Psoas muscle (tissue), 7 donors: ENCODE measurements at regions not wholly inside any gene's neighbourhood (a gene's known extent, or its start where the extent isn't known, plus 50 kb on each side); places are given as distances from the start of the nearest gene placed in this dataset.

ENCODE experiments used
- ATAC-seq, 4 donors: fragments of 200-7000 bp; cut with Tn5 transposase; one replicate each; pipeline ENCODE4 v1.9.1; 2020; ENCODE audit warnings: moderate library complexity in 3 of 4, mild to moderate bottlenecking in 2 of 4
- DNase-seq, 2 donors: peaks; one replicate each; pipeline ENCODE4 v3.0.0-alpha.2; 2020
- H3K27ac ChIP-seq: fragments of 200-600 bp; one replicate; pipeline ENCODE4 v1.8.0; 2022
- H3K27me3 ChIP-seq, 3 donors: fragments of 200-600 bp in 1 of 3; one replicate each; pipeline versions ENCODE4 v1.6.1 to v1.8.0; 2013 to 2022; ENCODE audit warnings: low read length in 2 of 3, mild to moderate bottlenecking in 2 of 3, moderate library complexity in 1 of 3; ENCODE audit not compliant: insufficient read depth in 3 of 3
- H3K36me3 ChIP-seq, 2 donors: fragments of 200-600 bp in 1 of 2; one replicate each; pipeline versions ENCODE4 v1.6.1 to v1.8.0; 2013 to 2022; ENCODE audit warnings: low read depth in 1 of 2, mild to moderate bottlenecking in 1 of 2, moderate library complexity in 1 of 2; ENCODE audit not compliant: insufficient read depth in 1 of 2
- H3K4me1 ChIP-seq: fragments of 200-600 bp; one replicate; pipeline ENCODE4 v1.8.0; 2022
- H3K4me3 ChIP-seq: fragments of 200-600 bp; one replicate; pipeline ENCODE4 v1.8.0; 2022; ENCODE audit warnings: mild to moderate bottlenecking
- H3K9me3 ChIP-seq: fragments of 200-600 bp; one replicate; pipeline ENCODE4 v1.8.0; 2022
- CTCF ChIP-seq: fragments of 200-600 bp; IDR thresholded peaks from one replicate; pipeline ENCODE4 v1.8.0; 2022; ENCODE audit warnings: antibody characterized with exemption
- WGBS, 3 donors: extraction: QIAGEN DNeasy Blood & Tissue Kit; methylation state at CpG; one replicate each; pipeline versions ENCODE4 v1.1.6 to v1.1.7; 2013; 5-methylcytosine and 5-hydroxymethylcytosine counted together
- intact Hi-C, 2 donors: fragments of 100-400 bp; cut with DNase I; formaldehyde crosslinking; loops; one replicate each; pipeline versions ENCODE4 v1.11.0 to v1.14.2; 2022
- donor health status: healthy with polysubstance abuse.
- donor health status: DM: no; HTN: no; CAD: no; lungs with moderate emphysema.
- donor health status: Bipolar disorder and iron deficiency.
- donor health status: healthy.
- donor health status: DM: yes; HTN: yes; CAD: no.
- donor health status: DM: no; HTN: no; CAD: no.
- donor health status: DM: yes; HTN: yes; CAD: no.

DNA sequence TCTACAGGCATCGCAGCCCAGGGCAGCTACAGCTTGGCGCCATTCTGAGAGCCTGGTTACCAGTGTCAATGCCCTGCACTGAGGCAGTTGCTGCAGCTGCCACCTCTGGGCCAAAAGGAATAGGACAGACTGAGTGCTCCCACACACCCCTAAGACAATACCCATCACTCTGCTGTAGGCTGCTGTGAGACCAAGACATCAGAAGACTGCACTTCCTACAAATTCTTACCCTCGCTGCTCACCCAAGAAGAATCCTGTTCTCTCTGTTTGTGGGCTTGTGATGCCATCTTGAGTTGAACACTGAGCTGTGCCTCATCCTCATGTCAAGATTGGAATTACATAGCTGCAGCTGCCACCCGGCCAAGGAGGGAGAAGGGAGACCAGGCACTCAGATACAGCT is 1847.0 kb upstream of the PCDH10 start:
- DNase-seq: no peak
- Histone ChIP-seq H3K27ac (no peak overlapping the region), H3K4me1 (no peaks in the 10 kb centered on the region), H3K9me3 (no peaks in the 10 kb centered on the region), H3K36me3 (no peaks in the 10 kb centered on the region), H3K4me3 (no peak overlapping the region), H3K27me3 (no peaks in the 10 kb centered on the region)
- WGBS, 3 donors: 80% methylated on average over 4 of the region's 4 CpGs
- intact Hi-C loops: no loop called here
- no peak for TF ChIP-seq CTCF
- ATAC-seq: no peak

GRCh38 chr4:131304686-131305085 is 1844.4 kb upstream of the PCDH10 start:
- whole genome bisulfite sequencing, 3 donors: 90 to 93% (median 91%) methylated on average over 2 of the region's 2 CpGs
- Histone ChIP-seq H3K4me1 (no peaks in the 10 kb centered on the region), H3K27ac (no peak overlapping the region), H3K4me3 (no peak overlapping the region), H3K9me3 (no peaks in the 10 kb centered on the region), H3K36me3 (no peaks in the 10 kb centered on the region), H3K27me3 (no peaks in the 10 kb centered on the region)
- ATAC-seq (no peak), DNase-seq (no peak)
- no peak for TF ChIP-seq CTCF
- intact Hi-C loops: no loop called here

DNA sequence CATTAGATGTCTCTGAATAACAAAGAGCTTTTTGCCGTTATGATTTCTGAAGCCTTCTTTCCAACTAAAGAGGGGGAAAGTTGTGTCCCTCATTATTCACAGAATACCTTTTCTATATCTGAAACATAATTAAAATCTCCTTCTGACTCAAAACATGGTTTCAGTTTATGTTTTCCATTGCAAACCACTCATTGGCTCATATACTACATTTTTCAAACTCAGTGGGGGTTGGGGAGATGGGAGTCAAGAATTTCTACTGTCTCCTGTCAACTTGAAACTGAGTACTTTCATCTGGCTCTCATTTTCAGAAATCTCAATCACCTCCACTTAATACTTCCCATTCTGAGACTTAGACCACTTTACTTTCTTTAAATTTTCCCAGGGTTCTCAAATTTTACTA is 1839.5 kb upstream of the PCDH10 start:
- DNase-seq (no peak), ATAC-seq (no peak)
- Histone ChIP-seq H3K36me3 (no peaks in the 10 kb centered on the region), H3K27ac (no peak overlapping the region), H3K9me3 (no peaks in the 10 kb centered on the region), H3K4me3 (no peak overlapping the region), H3K27me3 (no peaks in the 10 kb centered on the region), H3K4me1 (no peaks in the 10 kb centered on the region)
- 89 to 93% (median 90%) methylated on average over 1 of the region's 1 CpG for WGBS, 3 donors
- intact Hi-C loops: no loop called here
- TF ChIP-seq CTCF: no peak

- no peak for ATAC-seq
- TF ChIP-seq CTCF: no peak
- no peak for DNase-seq
- intact Hi-C loops: no loop called here
- H3K27ac ChIP-seq: no peak overlapping the region
- no peaks in the 10 kb centered on the region for H3K4me1 ChIP-seq
- no peak overlapping the region for H3K4me3 ChIP-seq
- no peaks in the 10 kb centered on the region for H3K9me3 ChIP-seq
- H3K27me3 ChIP-seq: no peaks in the 10 kb centered on the region
- WGBS, 3 donors: 75 to 78% (median 76%) methylated on average over 3 of the region's 3 CpGs
- no peaks in the 10 kb centered on the region for H3K36me3 ChIP-seq
Measured at GRCh38 chr4:131316086-131316485, 1833.0 kb upstream of the PCDH10 start.

- DNase-seq (no peak), ATAC-seq (no peak)
- Histone ChIP-seq H3K4me1 (no peaks in the 10 kb centered on the region), H3K9me3 (no peaks in the 10 kb centered on the region), H3K4me3 (no peak overlapping the region), H3K27me3 (no peaks in the 10 kb centered on the region), H3K36me3 (no peaks in the 10 kb centered on the region), H3K27ac (no peak overlapping the region)
- TF ChIP-seq CTCF: no peak
- intact Hi-C loops: no loop called here
- WGBS, 3 donors: 36 to 49% (median 46%) methylated on average over 2 of the region's 2 CpGs
Measured at GRCh38 chr4:131337936-131338335, 1811.2 kb upstream of the PCDH10 start.
